ENCODE measurements at regions not wholly inside any gene's neighbourhood (a gene's known extent, or its start where the extent isn't known, plus 50 kb on each side); places are given as distances from the start of the nearest gene placed in this dataset.
A peak's percentile ranks its signal among the peaks of the same experiment; 100 is the strongest.
"Not testable (repeated sequence)": the region's sequence is repeated elsewhere in the genome, so short reads cannot be mapped to it uniquely, and the experiment has no call there.

DNA sequence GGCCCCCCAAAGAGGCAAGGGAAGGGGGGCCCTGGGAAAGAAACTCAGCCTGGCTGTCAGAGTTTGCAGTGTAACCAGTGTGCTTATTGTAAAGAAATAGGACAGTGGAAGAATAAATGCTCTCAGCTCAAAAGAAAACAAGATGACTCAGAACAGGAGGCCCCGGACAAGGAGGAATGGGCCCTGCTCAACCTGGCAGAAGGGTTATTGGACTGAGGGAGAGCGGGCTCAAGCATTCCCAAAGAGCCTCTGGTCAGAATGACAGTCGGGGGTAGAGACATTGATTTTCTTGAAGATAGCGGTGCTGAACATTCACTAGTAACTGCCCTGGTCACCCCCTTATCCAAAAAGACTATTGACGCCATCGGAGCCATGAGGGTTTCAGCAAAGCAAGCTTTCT lies 100.4 kb upstream of the OSBPL11 start:
- 95 to 99% methylated on average over 6 of the region's 6 CpGs for WGBS, 2 donors
- ATAC-seq (no peak), DNase-seq (no peak), FAIRE-seq (no peak)
- H3K27ac ChIP-seq = no peak overlapping the region
- H3K36me3 ChIP-seq = no peaks in the 10 kb centered on the region
- intact Hi-C loops (cut with DNase I) = no loop called here
- no peak for TF ChIP-seq CTCF (IDR thresholded peaks at IDR 0.05)
- no peaks in the 10 kb centered on the region for H3K9me3 ChIP-seq
- no peaks in the 10 kb centered on the region for H3K27me3 ChIP-seq
- H3K4me3 ChIP-seq = no peak overlapping the region
- no peaks in the 10 kb centered on the region for H3K4me1 ChIP-seq

DNA sequence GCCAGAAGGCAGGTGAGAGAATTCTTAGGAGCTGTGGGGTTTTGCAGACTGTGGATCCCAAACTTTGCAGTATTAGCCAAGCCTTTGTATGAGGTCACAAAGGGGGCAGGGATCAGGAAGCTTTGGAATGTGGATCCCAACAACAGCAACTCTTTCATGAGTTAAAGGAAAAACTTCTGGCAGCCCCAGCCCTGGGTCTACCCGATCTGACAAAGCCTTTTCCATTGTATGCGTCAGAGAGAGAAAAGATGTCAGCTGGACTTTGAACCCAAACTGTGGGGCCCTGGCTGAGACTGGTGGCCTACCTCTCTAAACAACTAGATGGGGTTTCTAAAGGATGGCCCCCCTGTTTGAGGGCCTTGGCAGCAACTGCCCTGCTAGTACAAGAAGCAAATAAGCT lies 101.8 kb upstream of the OSBPL11 start:
- 23 to 24% methylated on average over 2 of the region's 2 CpGs for WGBS, 2 donors
- intact Hi-C loops (cut with DNase I); ATAC-seq; FAIRE-seq; DNase-seq; H3K4me1 ChIP-seq; H3K27me3 ChIP-seq; H3K36me3 ChIP-seq; H3K9me3 ChIP-seq; H3K4me3 ChIP-seq; H3K27ac ChIP-seq: not testable (repeated sequence)

DNA sequence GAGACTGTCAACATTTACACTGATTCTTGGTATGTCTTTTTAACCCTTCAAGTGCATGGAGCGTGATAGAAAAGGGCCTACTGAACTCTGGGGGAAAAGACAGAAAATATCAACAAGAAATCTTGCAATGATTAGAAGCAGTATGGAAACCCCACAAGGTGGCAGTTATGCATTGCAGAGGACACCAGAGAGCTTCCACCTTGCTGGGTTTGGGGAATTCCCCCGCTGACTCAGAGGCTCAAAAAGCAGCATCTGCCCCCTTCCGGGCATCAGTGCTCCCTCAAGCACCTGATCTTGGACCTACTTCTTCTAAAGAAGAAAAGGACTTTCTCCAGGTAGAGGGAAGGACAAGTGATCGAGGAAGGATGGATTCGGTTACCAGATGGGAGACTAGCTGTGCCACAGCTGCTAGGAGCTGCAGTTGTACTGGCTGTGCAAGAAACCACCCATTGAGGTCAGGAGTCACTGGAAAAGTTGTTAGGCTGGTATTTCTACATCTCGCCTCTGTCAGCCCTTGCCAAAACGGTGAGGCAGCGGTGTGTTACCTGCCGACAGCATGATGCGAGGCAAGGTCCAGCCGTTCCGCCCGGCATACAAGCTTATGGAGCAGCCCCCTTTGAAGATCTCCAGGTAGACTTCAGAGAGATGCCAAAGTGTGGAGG lies 102.8 kb upstream of the OSBPL11 start:
- peak in 3 of 6 donors; percentile 15 to 43 (median 42) for DNase-seq
- H3K27ac ChIP-seq; FAIRE-seq; H3K36me3 ChIP-seq; H3K4me1 ChIP-seq; H3K9me3 ChIP-seq; H3K4me3 ChIP-seq; ATAC-seq; H3K27me3 ChIP-seq; intact Hi-C loops (cut with DNase I): not testable (repeated sequence)
- WGBS, 2 donors = 67 to 71% methylated on average over 13 of the region's 13 CpGs

- intact Hi-C loops (cut with DNase I) = no loop called here
- Histone ChIP-seq H3K27me3 (no peaks in the 10 kb centered on the region), H3K36me3 (no peaks in the 10 kb centered on the region), H3K4me3 (no peak overlapping the region), H3K27ac (no peak overlapping the region), H3K9me3 (no peaks in the 10 kb centered on the region), H3K4me1 (no peaks in the 10 kb centered on the region)
- ATAC-seq (no peak), FAIRE-seq (no peak), DNase-seq (no peak)
- WGBS, 2 donors = 84 to 86% methylated on average over 20 to 24 of the region's 24 CpGs
- no peak for TF ChIP-seq CTCF (IDR thresholded peaks at IDR 0.05)
Measured at GRCh38 chr3:125715651-125716050, 120.4 kb upstream of the OSBPL11 start.

DNA sequence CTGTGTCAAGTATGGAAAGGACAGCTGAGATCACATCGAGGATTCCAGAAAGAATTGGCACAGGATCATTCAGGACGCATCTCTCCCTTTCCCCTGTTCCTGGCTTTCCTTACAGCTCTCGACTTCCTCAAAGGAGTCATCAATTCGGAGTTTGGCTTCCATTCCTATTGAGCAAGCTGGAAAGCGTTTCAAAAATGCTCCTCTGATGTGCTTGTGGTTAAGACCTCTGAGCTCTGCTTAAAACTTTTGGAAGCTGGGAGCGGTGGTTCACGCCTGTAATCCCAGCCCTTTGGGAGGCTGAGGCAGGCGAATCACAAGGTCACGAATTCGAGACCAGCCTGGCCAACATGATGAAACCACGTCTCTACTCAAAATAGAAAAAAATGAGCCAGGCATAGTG lies 136.9 kb upstream of the OSBPL11 start:
- H3K27me3 ChIP-seq; DNase-seq; H3K4me3 ChIP-seq; intact Hi-C loops (cut with DNase I); H3K9me3 ChIP-seq; H3K4me1 ChIP-seq; H3K27ac ChIP-seq; FAIRE-seq; H3K36me3 ChIP-seq; ATAC-seq: not testable (repeated sequence)
- whole genome bisulfite sequencing, 2 donors = 59 to 71% methylated on average over 11 of the region's 11 CpGs

DNA sequence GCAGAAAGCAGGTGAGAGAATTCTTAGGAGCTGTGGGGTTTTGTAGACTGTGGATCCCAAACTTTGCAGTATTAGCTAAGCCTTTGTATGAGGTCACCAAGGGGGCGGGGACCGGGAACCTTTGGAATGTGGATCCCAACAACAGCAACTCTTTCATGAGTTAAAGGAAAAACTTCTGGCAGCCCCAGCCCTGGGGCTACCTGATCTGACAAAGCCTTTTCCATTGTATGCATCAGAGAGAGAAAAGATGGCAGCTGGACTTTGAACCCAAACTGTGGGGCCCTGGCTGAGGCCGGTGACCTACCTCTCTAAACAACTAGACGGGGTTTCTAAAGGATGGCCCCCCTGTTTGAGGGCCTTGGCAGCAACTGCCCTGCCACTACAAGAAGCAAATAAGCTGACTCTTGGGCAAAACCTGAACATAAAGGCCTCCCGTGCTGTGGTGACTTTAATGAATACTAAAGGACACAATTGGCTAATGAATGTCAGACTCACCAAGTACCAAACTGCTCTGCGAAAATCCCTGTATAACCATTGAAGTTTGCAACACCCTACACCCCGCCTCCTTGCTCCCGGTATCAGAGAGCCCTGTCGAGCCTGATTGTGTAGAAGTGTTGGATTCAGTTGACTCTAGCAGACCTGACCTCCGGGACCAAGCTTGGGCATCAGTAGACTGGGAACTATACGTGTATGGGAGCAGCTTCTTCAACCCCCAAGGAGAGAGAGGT lies 146.9 kb upstream of the OSBPL11 start:
- FAIRE-seq; H3K9me3 ChIP-seq; H3K36me3 ChIP-seq; H3K4me3 ChIP-seq; ATAC-seq; intact Hi-C loops (cut with DNase I); H3K4me1 ChIP-seq; H3K27me3 ChIP-seq: not testable (repeated sequence)
- peak overlapping the region in 1 of 4 donors; percentile 18 for H3K27ac ChIP-seq
- DNase-seq = peak in 3 of 6 donors; percentile 28 to 40 (median 28)
- 58 to 59% methylated on average over 11 of the region's 11 CpGs for WGBS, 2 donors

DNA sequence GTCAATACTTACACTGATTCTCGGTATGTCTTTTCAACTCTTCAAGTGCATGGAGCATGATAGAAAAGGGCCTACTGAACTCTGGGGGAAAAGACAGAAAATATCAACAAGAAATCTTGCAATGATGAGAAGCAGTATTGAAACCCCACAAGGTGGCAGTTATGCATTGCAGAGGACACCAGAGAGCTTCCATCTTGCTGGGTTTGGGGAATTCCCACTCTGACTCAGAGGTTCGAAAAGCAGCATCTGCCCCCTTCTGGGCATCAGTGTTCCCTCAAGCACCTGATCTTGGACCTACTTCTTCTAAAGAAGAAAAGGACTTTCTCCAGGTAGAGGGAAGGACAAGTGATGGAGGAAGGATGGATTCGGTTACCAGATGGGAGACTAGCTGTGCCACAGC lies 147.5 kb upstream of the OSBPL11 start:
- intact Hi-C loops (cut with DNase I); H3K4me1 ChIP-seq; H3K4me3 ChIP-seq; FAIRE-seq; H3K9me3 ChIP-seq; H3K36me3 ChIP-seq; H3K27ac ChIP-seq; ATAC-seq; DNase-seq; H3K27me3 ChIP-seq: not testable (repeated sequence)
- WGBS, 2 donors = 69 to 79% methylated on average over 2 of the region's 3 CpGs

- 71 to 86% methylated on average over 1 of the region's 1 CpG for WGBS, 2 donors
- intact Hi-C loops (cut with DNase I); ATAC-seq; H3K4me3 ChIP-seq; FAIRE-seq; H3K27me3 ChIP-seq; DNase-seq; H3K9me3 ChIP-seq; H3K36me3 ChIP-seq; H3K4me1 ChIP-seq; H3K27ac ChIP-seq: not testable (repeated sequence)
Measured at GRCh38 chr3:125757050-125757449, 161.8 kb upstream of the OSBPL11 start.

DNA sequence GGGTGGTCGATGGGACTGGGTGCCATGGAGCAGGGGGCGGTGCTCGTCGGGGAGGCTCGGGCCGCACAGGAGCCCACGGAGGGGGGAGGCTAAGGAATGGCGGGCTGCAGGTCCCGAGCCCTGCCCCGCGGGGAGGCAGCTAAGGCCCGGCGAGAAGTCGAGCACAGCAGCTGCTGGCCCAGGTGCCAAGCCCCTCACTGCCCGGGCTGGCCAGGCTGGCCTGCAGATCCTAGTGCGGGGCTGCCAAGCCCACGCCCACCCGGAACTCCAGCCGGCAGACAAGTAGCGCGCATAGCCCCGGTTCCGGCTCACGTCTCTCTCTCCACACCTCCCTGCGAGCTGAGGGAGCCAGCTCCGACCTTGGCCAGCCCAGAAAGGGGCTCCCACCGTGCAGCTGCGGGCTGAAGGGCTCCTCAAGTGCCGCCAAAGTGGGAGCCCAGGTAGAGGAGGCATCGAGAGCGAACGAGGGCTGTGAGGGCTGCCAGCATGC lies 163.4 kb upstream of the OSBPL11 start:
- H3K36me3 ChIP-seq; H3K27me3 ChIP-seq; DNase-seq; ATAC-seq; H3K4me3 ChIP-seq; intact Hi-C loops (cut with DNase I); H3K27ac ChIP-seq; FAIRE-seq; H3K4me1 ChIP-seq; H3K9me3 ChIP-seq: not testable (repeated sequence)
- 84 to 86% methylated on average over 32 of the region's 32 CpGs for WGBS, 2 donors

GRCh38 chr3:125762601-125763000 lies 167.3 kb upstream of the OSBPL11 start:
- H3K27ac ChIP-seq; H3K4me3 ChIP-seq; H3K9me3 ChIP-seq; H3K27me3 ChIP-seq; FAIRE-seq; intact Hi-C loops (cut with DNase I); ATAC-seq; DNase-seq; H3K4me1 ChIP-seq; H3K36me3 ChIP-seq: not testable (repeated sequence)
- WGBS, 2 donors = 56 to 59% methylated on average over 2 of the region's 2 CpGs

Data from pancreas (tissue), 10 donors.